H1 (cell line): ENCODE measurements at regions not wholly inside any gene's neighbourhood (a gene's known extent, or its start where the extent isn't known, plus 50 kb on each side); places are given as distances from the start of the nearest gene placed in this dataset.

Experiments used
- CTCF ChIA-PET: fragments of 300-600 bp; sonication (Branson Sonifier 250); formaldehyde crosslinking; loops from one replicate; lab custom pipeline; 2021; ENCODE audit not compliant: partially characterized antibody; lab: Charles Lee
- POLR2A ChIA-PET: fragments of 300-600 bp; sonication (Branson Sonifier 250); formaldehyde crosslinking; loops from one replicate; lab custom pipeline; 2021; ENCODE audit warnings: inconsistent platforms; ENCODE audit not compliant: partially characterized antibody; lab: Charles Lee
- DNase-seq, 2 experiments: peaks; one replicate each; pipeline versions ENCODE4 v3.0.0 to v3.0.0-alpha.2; 2010 to 2022; ENCODE audit warnings: low spot score in 2 of 2, low read depth in 1 of 2, mixed read lengths in 1 of 2
- FAIRE-seq: peaks from 2 replicates; lab custom pipeline; 2011; peaks lifted over from hg19 to GRCh38; lab: Jason Lieb, UNC
- H2AFZ ChIP-seq: 2 replicates; pipeline ENCODE4 v1.8.1; 2012; ENCODE audit warnings: low read length, inconsistent platforms
- H2AK5ac ChIP-seq: 2 replicates; pipeline ENCODE4 v1.6.1; 2013; ENCODE audit warnings: low read depth, low read length
- H2BK120ac ChIP-seq: replicated peaks from 2 replicates; pipeline ENCODE3; 2013; ENCODE audit warnings: low read depth, low read length, inconsistent platforms
- H2BK12ac ChIP-seq: 2 replicates; pipeline ENCODE4 v1.6.1; 2013; ENCODE audit warnings: low read depth, low read length
- H2BK15ac ChIP-seq: 2 replicates; pipeline ENCODE4 v1.6.1; 2013; ENCODE audit warnings: low read length
- H2BK20ac ChIP-seq: 2 replicates; pipeline ENCODE4 v1.6.1; 2013; ENCODE audit warnings: low read length
- H2BK5ac ChIP-seq: 2 replicates; pipeline ENCODE4 v1.6.1; 2013; ENCODE audit warnings: low read depth, low read length
- H3K14ac ChIP-seq: 2 replicates; pipeline ENCODE4 v1.6.1; 2013; ENCODE audit warnings: inconsistent platforms; ENCODE audit not compliant: insufficient read length
- H3K18ac ChIP-seq: 2 replicates; pipeline ENCODE4 v1.6.1; 2013; ENCODE audit warnings: low read length; ENCODE audit errors: extremely low read depth
- H3K23ac ChIP-seq: 2 replicates; pipeline ENCODE4 v1.6.1; 2013; ENCODE audit warnings: inconsistent platforms; ENCODE audit not compliant: insufficient read length
- H3K23me2 ChIP-seq: 2 replicates; pipeline ENCODE4 v1.6.1; 2013; ENCODE audit warnings: low read depth, low read length
- H3K27ac ChIP-seq: 2 replicates; pipeline ENCODE4 v1.6.1; 2011; ENCODE audit warnings: low read depth, low read length, inconsistent platforms
- H3K27me3 ChIP-seq, 4 experiments: replicated peaks in 1 of 4; 1 replicate in 1 of 4; 2 replicates in 3 of 4; pipeline versions ENCODE4 v1.6.1 to v1.8.1; 2011 to 2013; ENCODE audit warnings: low read length in 3 of 4, mild to moderate bottlenecking in 3 of 4, inconsistent platforms in 2 of 4, mixed read lengths in 2 of 4, moderate library complexity in 1 of 4; ENCODE audit not compliant: control insufficient read depth in 3 of 4, insufficient read depth in 3 of 4; ENCODE audit errors: extremely low read depth in 1 of 4
- H3K36me3 ChIP-seq, 4 experiments: 2 replicates each; pipeline versions ENCODE4 v1.6.1 to v1.8.1; 2011 to 2013; ENCODE audit warnings: mild to moderate bottlenecking in 4 of 4, low read length in 3 of 4, moderate library complexity in 2 of 4, control low read depth in 1 of 4, inconsistent platforms in 1 of 4; ENCODE audit not compliant: insufficient read depth in 4 of 4, control insufficient read depth in 2 of 4
- H3K4ac ChIP-seq: replicated peaks from 2 replicates; pipeline ENCODE3; 2013; ENCODE audit warnings: low read length, low read depth, mixed read lengths, inconsistent platforms; ENCODE audit not compliant: insufficient read length
- H3K4me1 ChIP-seq, 4 experiments: replicated peaks in 1 of 4; 1 replicate in 1 of 4; 2 replicates in 3 of 4; pipeline versions ENCODE4 v1.6.1 to v1.8.1; 2011 to 2013; ENCODE audit warnings: low read length in 3 of 4, inconsistent platforms in 2 of 4, mixed read lengths in 1 of 4; ENCODE audit not compliant: insufficient read depth in 4 of 4, control insufficient read depth in 3 of 4
- H3K4me2 ChIP-seq, 2 experiments: 2 replicates each; pipeline versions ENCODE4 v1.6.1 to v1.8.1; 2011 to 2013; ENCODE audit warnings: low read depth in 2 of 2, low read length in 2 of 2, control low read depth in 1 of 2, inconsistent platforms in 1 of 2, mild to moderate bottlenecking in 1 of 2; ENCODE audit not compliant: insufficient read depth in 1 of 2
- H3K4me3 ChIP-seq, 4 experiments: fragments of 200-600, 300-600 bp in 1 of 4; sonication (generic), shearing (Covaris generic), sonication (Bioruptor Twin) in 1 of 4; 2 replicates each; pipeline versions ENCODE4 v1.5.1 to v1.8.1; 2011 to 2016; ENCODE audit warnings: low read length in 4 of 4, low read depth in 3 of 4, control low read depth in 2 of 4, inconsistent platforms in 2 of 4, mild to moderate bottlenecking in 2 of 4, mixed read lengths in 1 of 4, moderate library complexity in 1 of 4; ENCODE audit not compliant: insufficient read depth in 2 of 4; ENCODE audit errors: extremely low read depth in 1 of 4
- H3K56ac ChIP-seq: replicated peaks from 2 replicates; pipeline ENCODE3; 2013; ENCODE audit warnings: low read depth, mild to moderate bottlenecking, mixed read lengths, low read length, inconsistent platforms; ENCODE audit not compliant: insufficient read length
- H3K79me1 ChIP-seq: 2 replicates; pipeline ENCODE4 v1.6.1; 2013; ENCODE audit warnings: low read depth, low read length, control low read depth
- H3K79me2 ChIP-seq, 2 experiments: 2 replicates each; pipeline versions ENCODE4 v1.6.1 to v1.8.1; 2012 to 2013; ENCODE audit warnings: low read length in 2 of 2, mild to moderate bottlenecking in 2 of 2, inconsistent platforms in 1 of 2; ENCODE audit not compliant: insufficient read depth in 2 of 2, control insufficient read depth in 1 of 2
- H3K9ac ChIP-seq, 4 experiments: replicated peaks in 1 of 4; 1 replicate in 1 of 4; 2 replicates in 3 of 4; pipeline versions ENCODE4 v1.6.1 to v1.8.1; 2011 to 2013; ENCODE audit warnings: low read depth in 3 of 4, low read length in 3 of 4, control low read depth in 2 of 4, mild to moderate bottlenecking in 2 of 4, moderate library complexity in 2 of 4, inconsistent platforms in 1 of 4; ENCODE audit errors: extremely low read depth in 1 of 4
- H3K9me3 ChIP-seq, 2 experiments: 2 replicates each; pipeline versions ENCODE4 v1.6.1 to v1.8.1; 2012 to 2013; ENCODE audit warnings: mild to moderate bottlenecking in 2 of 2, moderate library complexity in 2 of 2, control low read depth in 1 of 2, inconsistent platforms in 1 of 2, low read depth in 1 of 2, low read length in 1 of 2, mixed read lengths in 1 of 2; ENCODE audit not compliant: insufficient read depth in 2 of 2
- H4K20me1 ChIP-seq, 2 experiments: replicated peaks in 1 of 2; 2 replicates each; pipeline versions ENCODE3 to v1.8.1; 2011 to 2013; ENCODE audit warnings: inconsistent platforms in 2 of 2, low read length in 2 of 2, mild to moderate bottlenecking in 1 of 2; ENCODE audit not compliant: insufficient read depth in 2 of 2, control insufficient read depth in 1 of 2
- H4K5ac ChIP-seq: 2 replicates; pipeline ENCODE4 v1.6.1; 2013; ENCODE audit warnings: low read length, low read depth, mixed read lengths, inconsistent platforms; ENCODE audit not compliant: insufficient read length
- H4K8ac ChIP-seq: 2 replicates; pipeline ENCODE4 v1.8.0; 2013; ENCODE audit warnings: mild to moderate bottlenecking, moderate library complexity, low read length, inconsistent platforms; ENCODE audit not compliant: insufficient read depth; ENCODE audit errors: extremely low read depth
- H4K91ac ChIP-seq: replicated peaks from 2 replicates; pipeline ENCODE3; 2013; ENCODE audit warnings: low read length, mixed read lengths, inconsistent platforms; ENCODE audit not compliant: insufficient read length
- BCL11A ChIP-seq, 2 experiments: IDR thresholded peaks; one replicate each; pipeline ENCODE4 v1.6.1; 2011; ENCODE audit warnings: low read depth in 2 of 2, low read length in 2 of 2, mild to moderate bottlenecking in 2 of 2
- E2F6 ChIP-seq: IDR thresholded peaks from 2 replicates; pipeline ENCODE4 v1.6.1; 2012; ENCODE audit warnings: inconsistent platforms
- FOSL1 ChIP-seq: IDR thresholded peaks from 2 replicates; pipeline ENCODE4 v1.6.1; 2011; ENCODE audit warnings: mild to moderate bottlenecking, low read depth, low read length, moderate library complexity; ENCODE audit not compliant: insufficient read depth
- GABPA ChIP-seq: IDR thresholded peaks from 2 replicates; pipeline ENCODE4 v1.6.1; 2011; ENCODE audit warnings: mild to moderate bottlenecking, low read length, moderate library complexity, borderline replicate concordance; ENCODE audit not compliant: insufficient read depth
- KDM1A ChIP-seq: fragments of 200-600, 300-600 bp; sonication (generic); IDR thresholded peaks from 2 replicates; pipeline ENCODE4 v1.7.1; 2016; ENCODE audit warnings: mild to moderate bottlenecking, low read length, borderline replicate concordance
- NRF1 ChIP-seq: IDR thresholded peaks from 2 replicates; pipeline ENCODE4 v1.6.1; 2011; ENCODE audit warnings: mild to moderate bottlenecking, low read depth, low read length, improper control_type of control experiment
- POU5F1 ChIP-seq: IDR thresholded peaks from 2 replicates; pipeline ENCODE4 v1.6.1; 2011; ENCODE audit warnings: low read depth, mild to moderate bottlenecking, low read length, moderate library complexity
- RFX5 ChIP-seq: IDR thresholded peaks from 2 replicates; pipeline ENCODE4 v1.6.1; 2011; ENCODE audit warnings: low read depth, low read length, improper control_type of control experiment, borderline replicate concordance
- RXRA ChIP-seq: IDR thresholded peaks from 2 replicates; pipeline ENCODE4 v1.6.1; 2011; ENCODE audit warnings: low read depth, mild to moderate bottlenecking, low read length, moderate library complexity; ENCODE audit not compliant: insufficient read depth
- SIN3A ChIP-seq, 2 experiments: IDR thresholded peaks in 1 of 2; conservative IDR thresholded peaks in 1 of 2; 2 replicates each; pipeline ENCODE4 v1.6.1; 2011 to 2012; ENCODE audit warnings: low read length in 2 of 2, improper control_type of control experiment in 1 of 2, low read depth in 1 of 2, mild to moderate bottlenecking in 1 of 2
- SRF ChIP-seq: IDR thresholded peaks from 2 replicates; pipeline ENCODE4 v1.6.1; 2011; ENCODE audit warnings: mild to moderate bottlenecking, low read depth, low read length, moderate library complexity
- SUZ12 ChIP-seq: fragments of 200-600 bp; sonication (generic); IDR thresholded peaks from 2 replicates; pipeline ENCODE4 v1.6.1; 2012; ENCODE audit warnings: mild to moderate bottlenecking, inconsistent platforms, low read length, moderate library complexity, mixed read lengths
- TEAD4 ChIP-seq: IDR thresholded peaks from 2 replicates; pipeline ENCODE4 v1.6.1; 2012; ENCODE audit warnings: low read depth, low read length, inconsistent platforms, mixed read lengths
- YY1 ChIP-seq: IDR thresholded peaks from 2 replicates; pipeline ENCODE4 v1.6.1; 2011; ENCODE audit warnings: low read depth, mild to moderate bottlenecking, low read length
- WGBS, 2 experiments: shearing (Covaris generic) in 1 of 2; methylation state at CpG; one replicate each; pipeline versions ENCODE4 v1.1.6 to v1.1.7; 2013 to 2015; ENCODE audit warnings: low lambda C conversion rate in 2 of 2, mixed read lengths in 2 of 2, inconsistent platforms in 1 of 2, low coverage in 1 of 2, missing lambda C conversion rate in 1 of 2; ENCODE audit not compliant: insufficient replicate concordance in 2 of 2, insufficient coverage in 1 of 2, insufficient read length in 1 of 2; ENCODE audit errors: extremely low coverage in 1 of 2, missing lambda C conversion rate in 1 of 2; 5-methylcytosine and 5-hydroxymethylcytosine counted together

GRCh38 chr3:181913254-181913653 is 201.5 kb downstream of the SOX2 start:
- Histone ChIP-seq H2BK12ac (no peak overlapping the region), H3K23ac (no peak overlapping the region), H3K9ac (no peak overlapping the region), H3K4me2 (no peak overlapping the region), H3K23me2 (no peaks in the 10 kb centered on the region; the same call in 1 of the 2 replicates), H2BK15ac (no peak overlapping the region), H3K27me3 (no peaks in the 10 kb centered on the region), H4K91ac (no peak overlapping the region), H3K4me1 (peaks cover 0 to 17% (median 11%) of the 10 kb centered on the region in 4 experiments; a peak in 4 of 7 replicates), H3K79me1 (no peaks in the 10 kb centered on the region), H4K5ac (no peak overlapping the region), H3K14ac (no peak overlapping the region), H3K36me3 (no peaks in the 10 kb centered on the region), H3K79me2 (no peaks in the 10 kb centered on the region), H4K8ac (no peak overlapping the region), H2BK120ac (no peak overlapping the region), H2AFZ (no peak overlapping the region), H3K9me3 (no peaks in the 10 kb centered on the region), H3K4me3 (no peak overlapping the region), H3K4ac (no peak overlapping the region), H2BK5ac (no peak overlapping the region), H3K18ac (no peak overlapping the region), H2BK20ac (no peak overlapping the region), H2AK5ac (no peak overlapping the region), H4K20me1 (no peaks in the 10 kb centered on the region), H3K56ac (no peak overlapping the region), H3K27ac (no peak overlapping the region)
- ChIA-PET CTCF (interaction anchor here (0.6 to 1.3 kb wide), 4 partner anchors 20 to 315 kb away, joined by 3 read pairs; no protein-coding TSS in a partner anchor), POLR2A (no interaction called here)
- no peak for FAIRE-seq
- WGBS, 2 experiments: 86% methylated on average over 2 of the region's 2 CpGs; no CpG with 5 or more reads in 1 of the 2 experiments
- DNase-seq: no peak
- TF ChIP-seq E2F6 (no peak), FOSL1 (no peak), KDM1A (no peak), RXRA (no peak), SIN3A (conservative IDR thresholded peaks at IDR 0.05 in 1 of 2, IDR thresholded peaks at IDR 0.05 in 1 of 2; ENCODE audit: low read depth in 1 of 2, low read length in 2 of 2) (no peak), SUZ12 (no peak), YY1 (no peak), TEAD4 (no peak), SRF (no peak), BCL11A (IDR thresholded peaks at IDR 0.05; ENCODE audit: low read depth in 2 of 2, low read length in 2 of 2) (no peak), POU5F1 (no peak), RFX5 (no peak), GABPA (no peak), NRF1 (no peak)
